Muscle of leg (tissue), 3 donors: ENCODE measurements at regions not wholly inside any gene's neighbourhood (a gene's known extent, or its start where the extent isn't known, plus 50 kb on each side); places are given as distances from the start of the nearest gene placed in this dataset.

Experiments used
- DNase-seq: peaks from one replicate; pipeline ENCODE4 v3.0.0; 2013
- H3K27ac ChIP-seq: one replicate; pipeline ENCODE4 v1.5.1; 2013; ENCODE audit warnings: mild to moderate bottlenecking, low read length, control low read depth
- H3K27me3 ChIP-seq: one replicate; pipeline ENCODE4 v1.6.1; 2013; ENCODE audit warnings: low read length; ENCODE audit not compliant: control insufficient read depth, insufficient read depth
- H3K36me3 ChIP-seq: one replicate; pipeline ENCODE4 v1.6.1; 2013; ENCODE audit warnings: low read length; ENCODE audit not compliant: control insufficient read depth, insufficient read depth
- H3K4me1 ChIP-seq: one replicate; pipeline ENCODE4 v1.6.1; 2013; ENCODE audit warnings: low read length; ENCODE audit not compliant: control insufficient read depth, insufficient read depth
- H3K4me3 ChIP-seq: one replicate; pipeline ENCODE4 v1.5.1; 2013; ENCODE audit warnings: low read length, control low read depth
- H3K9me3 ChIP-seq: replicated peaks from 2 replicates; pipeline ENCODE4 v1.6.1; 2013; ENCODE audit warnings: low read depth, low read length; ENCODE audit not compliant: control insufficient read depth
- WGBS: methylation state at CpG from one replicate; pipeline ENCODE4 v1.1.5; 2013; ENCODE audit warnings: missing lambda C conversion rate; ENCODE audit not compliant: insufficient coverage; 5-methylcytosine and 5-hydroxymethylcytosine counted together

GRCh38 chr7:11895337-11895736, 63.3 kb upstream of the THSD7A start:
- DNase-seq, result no peak
- no peak overlapping the region for H3K27ac ChIP-seq
- H3K4me3 ChIP-seq, result no peak overlapping the region
- WGBS, result no CpG with 5 or more reads among the region's 1 CpG
- no peaks in the 10 kb centered on the region for H3K36me3 ChIP-seq
- no peaks in the 10 kb centered on the region for H3K4me1 ChIP-seq
- no peaks in the 10 kb centered on the region for H3K27me3 ChIP-seq
- no peaks in the 10 kb centered on the region for H3K9me3 ChIP-seq

- Histone ChIP-seq H3K36me3 (no peaks in the 10 kb centered on the region), H3K4me3 (no peak overlapping the region), H3K27ac (no peak overlapping the region), H3K27me3 (no peaks in the 10 kb centered on the region), H3K9me3 (no peaks in the 10 kb centered on the region), H3K4me1 (no peaks in the 10 kb centered on the region)
- no CpG with 5 or more reads among the region's 1 CpG for WGBS
- DNase-seq, result no peak
Observed at GRCh38 chr7:11896663-11897062, 64.7 kb upstream of the THSD7A start.

- no peak for DNase-seq
Observed at GRCh38 chr7:11899247-11899646, 67.2 kb upstream of the THSD7A start.

GRCh38 chr7:11910253-11910652, 78.3 kb upstream of the THSD7A start:
- WGBS, result no CpG with 5 or more reads among the region's 2 CpGs
- no peaks in the 10 kb centered on the region for H3K4me1 ChIP-seq
- no peaks in the 10 kb centered on the region for H3K36me3 ChIP-seq
- no peaks in the 10 kb centered on the region for H3K9me3 ChIP-seq
- H3K27ac ChIP-seq, result no peak overlapping the region
- DNase-seq, result no peak
- H3K4me3 ChIP-seq, result no peak overlapping the region
- H3K27me3 ChIP-seq, result no peaks in the 10 kb centered on the region

More at GRCh38 chr7:11899247-11899646, 67.2 kb upstream of the THSD7A start:
- Histone ChIP-seq H3K36me3 (no peaks in the 10 kb centered on the region), H3K27me3 (no peaks in the 10 kb centered on the region), H3K4me3 (no peak overlapping the region), H3K4me1 (no peaks in the 10 kb centered on the region), H3K27ac (no peak overlapping the region), H3K9me3 (no peaks in the 10 kb centered on the region)

- Histone ChIP-seq H3K36me3 (no peaks in the 10 kb centered on the region), H3K27ac (no peak overlapping the region), H3K4me3 (no peak overlapping the region), H3K27me3 (no peaks in the 10 kb centered on the region), H3K9me3 (no peaks in the 10 kb centered on the region), H3K4me1 (no peaks in the 10 kb centered on the region)
- DNase-seq, result peak; percentile 6
- 0% methylated on average over 1 of the region's 3 CpGs for WGBS
Observed at GRCh38 chr7:11911900-11912299, 79.9 kb upstream of the THSD7A start.

- DNase-seq, result no peak
- Histone ChIP-seq H3K9me3 (peaks cover 3% of the 10 kb centered on the region), H3K27ac (no peak overlapping the region), H3K36me3 (no peaks in the 10 kb centered on the region), H3K27me3 (no peaks in the 10 kb centered on the region), H3K4me1 (no peaks in the 10 kb centered on the region), H3K4me3 (no peak overlapping the region)
- WGBS, result 93% methylated on average over 2 of the region's 4 CpGs
Observed at GRCh38 chr7:11914645-11915044, 82.6 kb upstream of the THSD7A start.

- Histone ChIP-seq H3K4me1 (no peaks in the 10 kb centered on the region), H3K4me3 (no peak overlapping the region), H3K9me3 (no peaks in the 10 kb centered on the region), H3K27ac (no peak overlapping the region), H3K36me3 (no peaks in the 10 kb centered on the region), H3K27me3 (no peaks in the 10 kb centered on the region)
- peak; percentile 2 for DNase-seq
- WGBS, result no CpG with 5 or more reads among the region's 1 CpG
Observed at GRCh38 chr7:11923376-11923930, 91.5 kb upstream of the THSD7A start.

- Histone ChIP-seq H3K4me3 (no peak overlapping the region), H3K4me1 (no peaks in the 10 kb centered on the region), H3K27ac (no peak overlapping the region), H3K9me3 (no peaks in the 10 kb centered on the region), H3K27me3 (no peaks in the 10 kb centered on the region), H3K36me3 (no peaks in the 10 kb centered on the region)
- no peak for DNase-seq
- WGBS, result no CpG with 5 or more reads among the region's 3 CpGs
Observed at GRCh38 chr7:11931307-11931706, 99.3 kb upstream of the THSD7A start.

- Histone ChIP-seq H3K9me3 (no peaks in the 10 kb centered on the region), H3K27me3 (no peaks in the 10 kb centered on the region), H3K4me1 (no peaks in the 10 kb centered on the region), H3K4me3 (no peak overlapping the region), H3K36me3 (no peaks in the 10 kb centered on the region), H3K27ac (no peak overlapping the region)
- no CpG with 5 or more reads among the region's 2 CpGs for WGBS
- DNase-seq, result no peak
Observed at GRCh38 chr7:11934796-11935195, 102.8 kb upstream of the THSD7A start.

- no peak for DNase-seq
- Histone ChIP-seq H3K27me3 (no peaks in the 10 kb centered on the region), H3K27ac (no peak overlapping the region), H3K36me3 (no peaks in the 10 kb centered on the region), H3K4me3 (no peak overlapping the region), H3K9me3 (no peaks in the 10 kb centered on the region), H3K4me1 (no peaks in the 10 kb centered on the region)
Observed at GRCh38 chr7:11935905-11936304, 103.9 kb upstream of the THSD7A start.

GRCh38 chr7:11946794-11947193, 114.8 kb upstream of the THSD7A start:
- Histone ChIP-seq H3K27me3 (no peaks in the 10 kb centered on the region), H3K4me3 (no peak overlapping the region), H3K27ac (no peak overlapping the region), H3K36me3 (no peaks in the 10 kb centered on the region), H3K4me1 (no peaks in the 10 kb centered on the region), H3K9me3 (peaks cover 2% of the 10 kb centered on the region)
- no CpG with 5 or more reads among the region's 1 CpG for WGBS
- no peak for DNase-seq
